DMS153 treated with DMSO at 0.1 percent for 48 hours (cell line): ENCODE measurements at regions not wholly inside any gene's neighbourhood (a gene's known extent, or its start where the extent isn't known, plus 50 kb on each side); places are given as distances from the start of the nearest gene placed in this dataset.

Experiments
- DNase-seq: peaks from one replicate; lab custom pipeline; 2025; ENCODE audit not compliant: unreplicated experiment; lab: John Stamatoyannopoulos, UW

- no peak for DNase-seq
Observed at GRCh38 chr14:97695456-97695981, 898.3 kb downstream of the VRK1 start.

DNA sequence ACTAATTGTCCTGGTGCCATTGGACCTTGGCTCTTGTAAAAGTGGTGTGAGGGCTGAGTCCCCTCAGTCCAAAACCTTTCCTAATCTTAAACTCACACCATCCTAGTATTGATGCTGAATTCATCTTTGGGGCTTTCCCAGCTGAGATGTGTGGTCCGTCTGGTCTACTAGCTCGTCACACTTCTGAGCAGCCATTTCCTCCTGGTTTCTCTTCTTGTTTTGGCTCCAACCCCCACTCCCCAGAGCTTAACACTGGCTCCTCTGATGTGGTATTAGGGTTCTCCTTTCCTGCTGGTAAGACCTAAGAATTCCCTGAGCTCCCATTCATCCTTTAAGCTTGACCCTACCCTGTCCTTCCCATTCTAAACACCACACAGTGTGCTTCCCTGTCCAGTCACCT lies 900.6 kb downstream of the VRK1 start:
- no peak for DNase-seq

GRCh38 chr14:97699026-97699425 lies 901.8 kb downstream of the VRK1 start:
- DNase-seq: no peak

DNA sequence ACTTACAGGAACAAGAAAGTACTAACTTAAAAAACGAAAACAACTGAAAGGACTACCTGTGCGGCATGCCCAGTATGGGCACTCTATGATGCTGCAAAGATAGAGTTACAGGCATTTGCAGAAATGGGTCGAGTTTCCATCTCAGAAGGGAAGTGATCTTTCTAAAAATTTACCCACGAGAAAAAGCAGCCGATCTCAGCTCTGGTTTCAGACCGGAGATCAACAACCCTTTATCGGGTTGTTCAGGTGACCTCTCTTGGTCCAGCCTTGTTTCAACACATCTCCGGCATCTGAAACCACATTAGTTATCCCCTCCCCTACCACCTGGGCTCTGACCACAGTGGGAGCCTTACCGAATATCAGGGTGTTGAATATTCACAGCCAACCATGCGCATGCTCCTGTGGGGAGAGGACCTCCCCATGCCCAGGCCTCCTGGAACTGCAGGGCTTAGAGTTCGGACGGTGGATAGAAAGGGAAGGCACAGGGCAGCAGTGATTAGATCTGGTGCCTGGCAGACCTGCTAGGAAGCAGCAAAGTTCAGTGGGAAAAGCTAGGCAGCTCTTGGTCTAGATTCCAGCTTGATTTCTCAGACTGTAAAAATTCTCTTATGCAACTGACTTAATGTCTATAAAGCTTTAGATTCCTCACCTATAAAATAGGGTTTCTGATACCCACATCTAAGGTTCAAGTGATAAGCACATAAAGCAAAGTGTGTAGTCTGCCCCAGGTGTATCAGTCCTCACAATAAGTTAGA lies 906.0 kb downstream of the VRK1 start:
- no peak for DNase-seq

- DNase-seq: no peak
Observed at GRCh38 chr14:97704316-97704885, 907.2 kb downstream of the VRK1 start.

DNA sequence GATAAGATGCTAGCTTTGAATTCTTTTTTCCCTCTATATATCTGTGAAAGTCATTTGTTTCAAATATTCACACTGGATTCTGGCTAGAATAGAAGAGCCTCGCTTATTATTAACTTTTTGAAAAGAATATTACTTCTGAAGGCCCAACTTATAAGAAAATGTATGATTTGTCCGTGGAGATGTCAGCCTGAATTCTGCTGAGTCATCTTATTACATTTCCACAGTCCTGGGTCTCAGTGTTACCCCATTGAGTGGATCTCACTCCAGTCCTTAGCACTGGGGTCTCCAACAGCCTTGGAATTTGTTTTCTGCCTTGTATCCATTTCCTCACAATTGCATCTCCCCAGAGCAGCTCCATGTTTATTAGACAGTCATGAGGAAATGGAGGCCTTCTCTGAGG lies 907.9 kb downstream of the VRK1 start:
- DNase-seq: no peak

DNA sequence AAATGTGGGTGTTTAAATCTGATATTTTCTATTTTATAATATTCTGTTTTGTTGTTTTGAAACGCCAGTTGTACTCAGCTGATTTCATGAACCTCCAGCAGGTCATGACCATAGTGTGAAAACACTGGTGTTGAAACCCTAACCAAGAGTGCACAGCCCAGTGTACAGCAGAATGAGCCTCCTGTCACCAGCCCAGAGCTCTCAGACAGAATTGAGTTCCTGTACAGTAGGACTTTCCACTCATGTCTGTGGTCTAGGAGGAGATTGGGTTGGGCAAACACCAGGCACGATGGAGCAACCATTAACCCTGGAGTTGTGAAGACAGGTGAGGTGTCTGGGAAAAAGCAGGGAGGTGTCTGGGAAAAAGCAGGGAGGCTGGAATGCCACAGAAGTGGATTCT lies 908.8 kb downstream of the VRK1 start:
- DNase-seq: no peak

GRCh38 chr14:97706819-97707218 lies 909.6 kb downstream of the VRK1 start:
- DNase-seq: no peak

- DNase-seq: no peak
Observed at GRCh38 chr14:97707603-97708002, 910.4 kb downstream of the VRK1 start.

GRCh38 chr14:97709552-97709951 lies 912.4 kb downstream of the VRK1 start:
- DNase-seq: no peak

DNA sequence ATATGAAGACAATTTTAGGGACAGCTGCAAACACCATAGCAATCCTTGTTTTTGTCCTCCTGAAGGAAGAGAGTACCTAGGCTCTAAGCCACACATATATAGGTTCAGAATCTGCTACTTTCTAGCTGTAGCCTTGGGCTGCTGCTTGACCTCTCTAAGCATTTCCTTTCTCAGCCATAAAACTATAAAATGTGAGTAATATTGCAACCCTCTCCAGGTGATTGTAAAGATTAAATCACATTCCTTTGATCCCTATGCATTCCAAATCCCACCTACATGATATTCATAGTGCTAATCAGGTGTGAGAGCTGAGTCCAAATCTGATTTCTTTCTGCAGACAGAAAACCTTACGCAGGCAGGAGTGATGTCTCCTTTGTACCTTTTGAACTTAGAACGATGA lies 913.5 kb downstream of the VRK1 start:
- DNase-seq: no peak

GRCh38 chr14:97712471-97712870 lies 915.3 kb downstream of the VRK1 start:
- no peak for DNase-seq

GRCh38 chr14:97713023-97713422 lies 915.8 kb downstream of the VRK1 start:
- DNase-seq: no peak

GRCh38 chr14:97718886-97719442 lies 921.8 kb downstream of the VRK1 start:
- no peak for DNase-seq

DNA sequence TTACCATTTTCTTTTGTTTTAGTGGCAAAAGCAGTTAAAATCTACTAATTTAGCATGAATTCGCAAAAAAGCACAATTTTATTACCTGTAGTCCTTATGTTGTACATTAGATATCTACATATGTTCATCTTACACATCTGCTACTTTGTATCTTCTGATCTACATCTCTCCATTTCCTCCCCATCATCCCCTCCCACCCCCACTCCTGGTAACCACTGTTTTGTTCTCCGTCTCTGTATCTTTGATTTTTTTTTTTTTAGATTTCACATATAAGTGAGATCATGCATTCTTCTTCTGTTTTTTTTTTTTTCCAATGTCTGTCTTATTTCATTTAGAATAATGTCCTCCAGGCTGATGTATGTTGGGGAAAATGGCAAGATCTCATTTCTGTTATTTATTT lies 922.7 kb downstream of the VRK1 start:
- no peak for DNase-seq

GRCh38 chr14:97723351-97723750 lies 926.2 kb downstream of the VRK1 start:
- DNase-seq: no peak

DNA sequence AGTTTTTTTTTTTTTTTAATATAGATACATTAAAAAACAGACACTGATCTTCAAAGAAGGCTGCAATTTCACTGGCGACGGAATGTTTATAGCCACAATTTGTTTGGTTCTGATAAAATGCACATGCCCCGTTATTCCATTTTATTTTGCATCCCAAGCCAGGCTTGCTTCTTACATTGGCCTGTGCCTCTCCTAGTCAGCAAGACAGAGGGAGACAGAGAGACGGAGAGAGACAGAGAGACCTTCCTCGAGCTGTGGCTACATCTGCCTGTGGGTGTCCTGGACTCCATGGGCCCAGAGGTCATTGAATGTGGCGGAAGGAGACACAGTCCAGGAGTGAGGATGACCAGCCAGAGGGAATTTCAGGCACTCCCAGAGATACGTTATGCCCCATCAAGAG lies 926.6 kb downstream of the VRK1 start:
- DNase-seq: no peak

DNA sequence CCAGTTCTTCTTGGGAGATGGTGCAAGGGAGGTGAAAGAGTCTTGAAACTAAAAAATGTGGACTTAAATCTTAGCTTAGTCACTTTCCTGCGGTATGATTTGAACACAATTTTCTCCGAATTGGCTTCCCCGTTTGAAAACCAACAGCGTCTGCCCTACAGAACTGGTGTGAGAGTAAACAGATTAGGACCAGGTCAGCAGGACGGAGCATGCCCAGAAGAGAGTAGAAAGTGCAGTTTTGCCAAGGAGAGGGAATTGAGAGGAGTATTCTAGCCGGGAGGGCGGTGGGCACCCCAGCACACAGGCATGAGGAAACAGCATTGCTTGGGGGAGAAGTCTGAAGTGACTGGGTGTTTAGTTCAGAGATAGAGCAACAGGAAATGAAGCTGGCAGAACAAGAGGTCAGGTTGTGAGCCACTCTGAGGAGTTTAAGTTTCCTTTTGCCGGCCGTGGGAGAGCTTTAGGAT lies 927.1 kb downstream of the VRK1 start:
- no peak for DNase-seq

GRCh38 chr14:97726676-97727075 lies 929.5 kb downstream of the VRK1 start:
- DNase-seq: no peak

DNA sequence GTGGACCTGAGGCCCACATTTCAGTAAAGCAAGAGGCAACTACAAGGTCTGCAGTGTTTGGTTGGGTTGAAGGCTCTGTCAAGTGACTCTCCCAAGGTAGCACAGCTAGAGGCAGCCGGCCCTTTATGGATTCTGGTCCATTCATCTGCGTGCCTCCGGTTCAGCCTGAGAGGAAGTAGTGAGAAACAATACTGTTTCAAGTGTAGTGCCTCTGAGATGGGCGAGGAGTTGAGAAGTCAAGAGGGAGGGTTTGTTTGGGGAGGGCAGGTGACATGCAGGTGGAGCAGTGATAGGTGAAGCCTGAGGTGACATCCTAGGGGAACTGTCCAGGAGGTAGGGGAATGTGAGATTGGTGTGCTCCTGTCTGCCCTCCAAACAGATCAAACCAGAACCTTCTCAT lies 933.5 kb downstream of the VRK1 start:
- DNase-seq: no peak

- no peak for DNase-seq
Observed at GRCh38 chr14:97731800-97732199, 934.6 kb downstream of the VRK1 start.

- DNase-seq: no peak
Observed at GRCh38 chr14:97747316-97747715, 950.1 kb downstream of the VRK1 start.
